GM20000 (cell line): ENCODE measurements at regions not wholly inside any gene's neighbourhood (a gene's known extent, or its start where the extent isn't known, plus 50 kb on each side); places are given as distances from the start of the nearest gene placed in this dataset.

ENCODE experiments used
- DNase-seq: peaks from one replicate; pipeline ENCODE4 v3.0.0; 2012; ENCODE audit warnings: low spot score
- CTCF ChIP-seq: IDR thresholded peaks from 2 replicates; pipeline ENCODE4 v1.5.1; 2012; ENCODE audit warnings: mild to moderate bottlenecking, control low read depth; ENCODE audit errors: extremely low read depth, missing control alignments

GRCh38 chr21:24899138-24899537, 708.1 kb downstream of the MRPL39 start:
- no peak for TF ChIP-seq CTCF
- no peak for DNase-seq

GRCh38 chr21:24897883-24898282, 709.4 kb downstream of the MRPL39 start:
- no peak for DNase-seq
- TF ChIP-seq CTCF = no peak

- no peak for TF ChIP-seq CTCF
- DNase-seq = no peak
These were observed 710.6 kb downstream of the MRPL39 start for GRCh38 chr21:24896735-24897124.

GRCh38 chr21:24895885-24896734, 711.2 kb downstream of the MRPL39 start:
- DNase-seq = no peak
- TF ChIP-seq CTCF = peak; percentile 34

GRCh38 chr21:24894324-24894723, 713.0 kb downstream of the MRPL39 start:
- no peak for TF ChIP-seq CTCF
- DNase-seq = no peak

GRCh38 chr21:24890021-24890420, 717.3 kb downstream of the MRPL39 start:
- no peak for DNase-seq
- TF ChIP-seq CTCF = no peak

- no peak for DNase-seq
- TF ChIP-seq CTCF = no peak
These were observed 725.8 kb downstream of the MRPL39 start for GRCh38 chr21:24881506-24881905.
